ENCODE measurements at regions not wholly inside any gene's neighbourhood (a gene's known extent, or its start where the extent isn't known, plus 50 kb on each side); places are given as distances from the start of the nearest gene placed in this dataset.

GRCh38 chr13:87005511-87005910 is 665.7 kb upstream of the SLITRK5 start:
- TF ChIP-seq POLR2A (IDR thresholded peaks at IDR 0.05) (no peak), CTCF (IDR thresholded peaks at IDR 0.05) (no peak), POLR2AphosphoS5 (IDR thresholded peaks at IDR 0.05) (no peak)
